ENCODE measurements at regions not wholly inside any gene's neighbourhood (a gene's known extent, or its start where the extent isn't known, plus 50 kb on each side); places are given as distances from the start of the nearest gene placed in this dataset.

- no peaks in the 10 kb centered on the region for H3K36me3 Mint-ChIP-seq (ENCODE audit: low read depth)
- Histone ChIP-seq H3K9ac (ENCODE audit: extremely low read depth, low read length, poor library complexity, severe bottlenecking) (no peak overlapping the region), H3K4me3 (ENCODE audit: low read length) (no peak overlapping the region), H3K27me3 (ENCODE audit: control insufficient read depth, insufficient read depth, low read length, poor library complexity, severe bottlenecking) (no peaks in the 10 kb centered on the region), H3K27ac (ENCODE audit: low read depth, low read length) (no peak overlapping the region), H3K9me3 (ENCODE audit: control insufficient read depth, low read length) (no peaks in the 10 kb centered on the region), H3K36me3 (ENCODE audit: control insufficient read depth, insufficient read depth, low read length) (no peaks in the 10 kb centered on the region), H3K4me1 (ENCODE audit: control insufficient read depth, insufficient read depth, low read length) (no peaks in the 10 kb centered on the region)
- H3K4me3 Mint-ChIP-seq: no peak overlapping the region
- peaks cover 4% of the 10 kb centered on the region for H3K4me1 Mint-ChIP-seq
- DNase-seq: no peak
- no peak for TF ChIP-seq CTCF (conservative IDR thresholded peaks at IDR 0.05)
- H3K27ac Mint-ChIP-seq: no peak overlapping the region
- H3K27me3 Mint-ChIP-seq (ENCODE audit: insufficient read depth): no peaks in the 10 kb centered on the region
- H3K9me3 Mint-ChIP-seq: no peaks in the 10 kb centered on the region
Measured at GRCh38 chr7:24026351-24026750, 257.6 kb upstream of the NPY start.

- H3K36me3 Mint-ChIP-seq (ENCODE audit: low read depth): no peaks in the 10 kb centered on the region
- peaks cover 4% of the 10 kb centered on the region for H3K4me1 Mint-ChIP-seq
- Histone ChIP-seq H3K27ac (ENCODE audit: low read depth, low read length) (no peak overlapping the region), H3K4me3 (ENCODE audit: low read length) (no peak overlapping the region), H3K9me3 (ENCODE audit: control insufficient read depth, low read length) (no peaks in the 10 kb centered on the region), H3K9ac (ENCODE audit: extremely low read depth, low read length, poor library complexity, severe bottlenecking) (no peak overlapping the region), H3K4me1 (ENCODE audit: control insufficient read depth, insufficient read depth, low read length) (no peaks in the 10 kb centered on the region), H3K27me3 (ENCODE audit: control insufficient read depth, insufficient read depth, low read length, poor library complexity, severe bottlenecking) (no peaks in the 10 kb centered on the region), H3K36me3 (ENCODE audit: control insufficient read depth, insufficient read depth, low read length) (no peaks in the 10 kb centered on the region)
- H3K9me3 Mint-ChIP-seq: no peaks in the 10 kb centered on the region
- no peak for DNase-seq
- no peak overlapping the region for H3K4me3 Mint-ChIP-seq
- 80 to 81% methylated on average over 1 of the region's 1 CpG for WGBS, 2 experiments (ENCODE audit: insufficient coverage in 1 of 2, insufficient read length in 1 of 2)
- no peak overlapping the region for H3K27ac Mint-ChIP-seq
- no peak for TF ChIP-seq CTCF (conservative IDR thresholded peaks at IDR 0.05)
- H3K27me3 Mint-ChIP-seq (ENCODE audit: insufficient read depth): no peaks in the 10 kb centered on the region
Measured at GRCh38 chr7:24029068-24029467, 254.9 kb upstream of the NPY start.

- H3K27ac Mint-ChIP-seq: no peak overlapping the region
- H3K36me3 Mint-ChIP-seq (ENCODE audit: low read depth): no peaks in the 10 kb centered on the region
- no peak overlapping the region for H3K4me3 Mint-ChIP-seq
- Histone ChIP-seq H3K27ac (ENCODE audit: low read depth, low read length) (no peak overlapping the region), H3K27me3 (ENCODE audit: control insufficient read depth, insufficient read depth, low read length, poor library complexity, severe bottlenecking) (no peaks in the 10 kb centered on the region), H3K4me3 (ENCODE audit: low read length) (no peak overlapping the region), H3K9ac (ENCODE audit: extremely low read depth, low read length, poor library complexity, severe bottlenecking) (no peak overlapping the region), H3K9me3 (ENCODE audit: control insufficient read depth, low read length) (no peaks in the 10 kb centered on the region), H3K36me3 (ENCODE audit: control insufficient read depth, insufficient read depth, low read length) (no peaks in the 10 kb centered on the region), H3K4me1 (ENCODE audit: control insufficient read depth, insufficient read depth, low read length) (no peaks in the 10 kb centered on the region)
- no peaks in the 10 kb centered on the region for H3K9me3 Mint-ChIP-seq
- no peak for TF ChIP-seq CTCF (conservative IDR thresholded peaks at IDR 0.05)
- WGBS, 2 experiments (ENCODE audit: insufficient coverage in 1 of 2, insufficient read length in 1 of 2): no CpG with 5 or more reads among the region's 1 CpG
- no peaks in the 10 kb centered on the region for H3K27me3 Mint-ChIP-seq (ENCODE audit: insufficient read depth)
- no peak for DNase-seq
- H3K4me1 Mint-ChIP-seq: peaks cover 4% of the 10 kb centered on the region
Measured at GRCh38 chr7:24034251-24034650, 249.7 kb upstream of the NPY start.
